HG03039 (cell line): ENCODE measurements at regions not wholly inside any gene's neighbourhood (a gene's known extent, or its start where the extent isn't known, plus 50 kb on each side); places are given as distances from the start of the nearest gene placed in this dataset.
"Not testable (repeated sequence)": the region's sequence is repeated elsewhere in the genome, so short reads cannot be mapped to it uniquely, and the experiment has no call there.

Experiments
- ATAC-seq: cut with Tn5 transposase; IDR thresholded peaks from one replicate; pipeline ENCODE4 v1.9.1; 2021; ENCODE audit warnings: mild to moderate bottlenecking, moderate library complexity; ENCODE audit not compliant: unreplicated experiment

- no peak for ATAC-seq
Measured at GRCh38 chr7:52184006-52184703, 851.3 kb upstream of the POM121L12 start.

- no peak for ATAC-seq
Measured at GRCh38 chr7:52179934-52180333, 855.5 kb upstream of the POM121L12 start.

DNA sequence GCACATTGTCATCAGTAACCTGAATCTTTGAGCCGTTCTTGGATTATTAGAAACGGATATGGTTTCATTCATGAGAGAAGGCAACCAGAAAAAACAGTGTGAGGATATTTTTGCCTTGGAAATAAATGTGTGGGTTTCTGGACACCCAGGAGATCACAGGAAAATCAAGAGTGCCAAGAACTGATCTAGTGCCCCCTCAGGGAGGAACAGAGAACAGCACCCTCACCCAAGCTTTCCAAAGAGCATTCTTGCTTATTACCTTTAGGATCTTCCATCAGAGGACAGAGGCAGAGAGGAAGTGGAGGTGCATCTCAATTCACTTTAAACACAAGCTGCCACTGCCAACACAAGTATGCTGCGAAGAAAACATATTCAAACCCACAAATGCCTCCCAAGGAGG is 851.5 kb upstream of the COBL start:
- no peak for ATAC-seq

DNA sequence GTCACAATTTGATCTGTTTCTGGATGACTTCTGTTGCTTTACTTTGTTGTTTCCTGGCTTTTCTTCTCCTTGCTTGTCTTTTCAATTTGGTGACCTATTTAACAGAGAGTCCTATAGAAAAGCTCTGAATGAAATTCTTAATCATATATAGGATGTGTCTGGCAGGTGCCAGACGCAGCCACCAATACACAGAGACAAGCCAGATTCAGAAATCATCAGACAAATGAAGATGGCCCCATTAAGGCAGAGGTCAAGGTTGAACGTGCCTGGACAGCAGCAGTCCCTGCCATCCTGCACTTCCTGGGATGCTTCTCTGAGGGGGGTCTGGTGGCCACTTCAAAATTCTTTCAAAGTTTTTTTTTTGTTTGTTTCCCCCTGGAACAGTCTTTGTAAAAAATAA is 846.7 kb upstream of the COBL start:
- no peak for ATAC-seq

DNA sequence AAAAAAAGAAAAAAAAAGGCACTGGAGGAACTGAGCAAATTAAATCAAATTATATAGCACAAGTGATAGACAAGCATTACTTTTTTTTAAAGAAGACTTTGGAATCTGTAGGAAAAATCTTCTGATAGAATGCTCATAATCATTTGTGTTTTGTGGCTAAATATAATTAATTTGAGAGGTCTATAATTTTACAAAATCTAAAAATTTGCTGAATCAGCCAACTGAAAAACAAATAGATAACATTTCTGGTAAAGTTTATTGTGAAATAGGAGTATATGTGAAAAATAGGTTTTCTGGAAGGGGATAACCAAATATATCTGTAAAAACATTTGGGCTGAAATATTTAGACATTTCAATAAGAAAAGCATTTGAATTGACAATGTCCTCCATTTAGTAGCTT is 844.9 kb upstream of the COBL start:
- no peak for ATAC-seq

DNA sequence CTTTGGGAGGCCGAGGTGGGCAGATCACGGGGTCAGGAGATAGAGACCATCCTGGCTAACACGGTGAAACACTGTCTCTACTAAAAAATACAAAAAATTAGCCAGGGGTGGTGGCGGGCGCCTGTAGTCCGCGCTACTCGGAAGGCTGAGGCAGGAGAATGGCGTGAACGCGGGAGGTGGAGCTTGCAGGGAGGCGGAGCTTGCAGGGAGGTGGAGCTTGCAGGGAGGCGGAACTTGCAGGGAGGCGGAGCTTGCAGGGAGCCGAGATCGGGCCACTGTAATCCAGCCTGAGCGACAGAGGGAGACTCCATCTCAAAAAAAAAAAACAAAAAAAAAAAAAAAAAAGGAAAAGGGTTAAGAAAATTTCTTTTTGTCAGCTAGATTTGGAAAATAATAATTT is 842.8 kb upstream of the COBL start:
- ATAC-seq = not testable (repeated sequence)

GRCh38 chr7:52154382-52154781 is 837.8 kb upstream of the COBL start:
- ATAC-seq = no peak

DNA sequence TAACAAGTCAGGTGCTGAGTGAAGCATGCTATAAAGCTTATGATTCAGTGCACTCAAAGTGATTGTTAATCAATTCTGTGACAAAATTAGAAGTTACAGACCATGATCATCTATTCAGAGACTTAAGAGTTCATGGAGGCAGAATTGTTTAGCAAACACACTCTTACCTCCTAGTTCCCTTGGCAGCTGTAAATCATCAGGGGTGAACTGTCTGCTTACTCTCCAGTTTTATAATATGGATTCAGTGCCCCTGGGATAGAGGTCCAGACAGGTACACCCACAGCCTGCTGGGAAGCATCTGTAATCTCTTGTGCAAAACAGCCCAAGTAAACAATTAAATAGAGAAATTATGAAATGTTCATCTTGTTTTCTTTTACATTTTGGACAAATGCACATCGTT is 835.0 kb upstream of the COBL start:
- no peak for ATAC-seq

GRCh38 chr7:52150952-52151351 is 834.3 kb upstream of the COBL start:
- no peak for ATAC-seq

GRCh38 chr7:52146871-52147634 is 830.4 kb upstream of the COBL start:
- no peak for ATAC-seq

DNA sequence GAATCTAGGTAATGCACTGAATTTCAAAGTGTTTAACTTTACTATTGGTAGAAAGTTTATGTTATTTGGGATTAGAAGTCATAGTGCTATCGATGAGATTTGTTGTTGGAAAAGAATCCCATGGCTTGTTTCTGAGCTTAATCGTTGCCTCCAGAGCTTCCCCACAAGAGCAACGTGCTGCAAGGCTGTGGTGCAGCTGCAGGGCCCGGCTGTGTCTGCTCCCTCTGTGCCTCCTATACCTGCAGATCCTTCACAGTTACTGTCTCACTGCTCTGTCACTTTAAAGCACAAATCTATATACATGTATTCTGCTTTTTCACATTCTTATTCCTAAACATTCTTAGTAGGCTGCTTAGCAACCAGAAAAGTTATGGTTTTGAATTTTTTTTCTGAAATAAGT is 826.6 kb upstream of the COBL start:
- no peak for ATAC-seq

GRCh38 chr7:52140851-52141250 is 824.2 kb upstream of the COBL start:
- ATAC-seq = no peak

DNA sequence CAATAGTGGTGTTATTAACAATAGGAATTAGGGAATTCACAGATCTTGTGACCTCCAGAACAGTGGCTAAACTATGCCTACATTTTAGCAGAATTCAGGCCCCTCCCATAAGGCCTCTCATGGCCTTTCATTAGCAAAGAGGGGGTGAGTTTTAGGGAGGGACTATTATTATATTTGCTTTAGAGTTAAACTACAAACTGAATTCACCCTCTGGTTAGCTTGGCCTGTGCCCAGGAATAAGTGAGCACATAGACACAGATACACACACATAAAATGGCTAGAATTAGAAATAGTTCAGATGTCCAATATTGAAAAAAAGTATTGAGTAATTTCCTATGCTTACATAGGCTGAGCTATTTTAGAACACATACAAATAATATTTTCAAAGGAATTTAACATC is 818.8 kb upstream of the COBL start:
- ATAC-seq = no peak

DNA sequence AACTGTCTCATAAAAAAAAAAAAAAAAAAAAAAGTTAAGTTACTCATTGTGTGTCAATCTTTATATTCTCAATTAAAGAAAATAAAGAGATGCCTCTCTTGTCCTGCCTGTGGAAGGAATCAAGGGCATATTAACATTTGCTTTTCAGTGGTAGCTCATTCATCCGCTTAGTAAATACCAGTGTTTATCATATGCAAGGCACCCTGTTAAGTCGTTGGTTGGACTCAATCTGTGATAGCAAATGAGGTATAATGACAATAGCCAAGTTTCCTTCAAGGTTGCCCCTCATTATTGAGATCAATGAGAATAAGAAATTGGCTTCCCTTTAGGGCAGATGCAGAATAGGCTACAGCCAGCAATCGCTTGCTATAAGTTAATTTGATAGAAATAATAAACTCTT is 812.7 kb upstream of the COBL start:
- no peak for ATAC-seq

- no peak for ATAC-seq
Measured at GRCh38 chr7:52120912-52121311, 804.3 kb upstream of the COBL start.

DNA sequence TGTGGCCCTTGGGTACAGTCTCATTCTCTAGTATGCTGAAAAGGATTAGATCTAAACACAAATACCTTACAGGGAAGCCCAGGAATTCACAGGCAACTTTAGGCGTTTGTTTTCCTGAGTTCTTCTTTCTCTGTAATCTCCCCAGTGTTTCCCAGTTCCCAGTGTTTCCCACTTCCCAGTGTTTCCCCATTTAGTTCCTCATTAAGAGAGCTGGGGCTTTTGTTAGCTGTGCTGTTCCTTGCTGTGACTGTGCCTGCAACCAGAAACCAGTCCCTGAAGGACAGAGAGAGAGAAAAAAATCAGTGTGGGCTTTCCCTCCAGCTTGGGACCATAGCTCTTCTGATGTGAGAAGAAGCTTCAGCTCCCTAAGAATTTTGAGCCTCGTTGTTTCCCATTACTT is 802.9 kb upstream of the COBL start:
- ATAC-seq = no peak

GRCh38 chr7:52114509-52114908 is 797.9 kb upstream of the COBL start:
- ATAC-seq = no peak

DNA sequence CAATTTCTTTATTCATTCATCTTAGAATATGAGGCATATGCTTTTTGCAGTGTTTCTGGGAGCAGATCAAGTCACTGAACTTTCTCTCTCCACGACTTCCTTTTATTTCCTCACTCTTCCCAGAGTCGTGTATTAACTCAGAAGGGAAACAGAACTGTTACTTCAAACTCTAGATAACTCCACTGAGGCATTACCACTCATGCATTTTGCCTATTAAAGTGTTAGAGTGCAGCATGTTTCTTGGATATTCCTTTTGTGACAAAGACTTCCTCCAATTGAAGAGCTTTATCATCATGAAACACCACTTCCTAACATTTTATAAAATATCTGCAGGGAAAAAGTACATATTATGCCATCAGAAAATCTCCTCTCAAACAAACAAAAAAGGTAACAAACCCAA is 797.4 kb upstream of the COBL start:
- ATAC-seq = no peak

DNA sequence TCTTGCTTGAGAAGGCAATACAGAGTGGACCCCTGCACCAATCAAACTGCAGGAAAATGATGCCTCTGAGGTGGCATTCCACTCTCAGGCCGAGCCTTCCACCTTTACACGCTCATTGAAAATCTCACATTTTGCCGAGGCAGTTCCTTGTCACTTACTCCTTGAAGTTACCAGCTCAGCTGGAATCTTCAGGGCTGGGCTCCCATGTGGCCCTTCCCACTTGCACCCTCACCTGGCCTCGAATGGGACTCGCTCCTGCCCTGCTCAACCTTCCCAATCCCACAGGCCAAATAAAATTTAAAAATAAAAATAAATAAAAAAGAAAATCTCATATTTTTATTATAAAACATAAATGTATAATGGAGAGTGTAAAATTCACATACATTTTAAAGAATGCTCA is 790.7 kb upstream of the COBL start:
- no peak for ATAC-seq

DNA sequence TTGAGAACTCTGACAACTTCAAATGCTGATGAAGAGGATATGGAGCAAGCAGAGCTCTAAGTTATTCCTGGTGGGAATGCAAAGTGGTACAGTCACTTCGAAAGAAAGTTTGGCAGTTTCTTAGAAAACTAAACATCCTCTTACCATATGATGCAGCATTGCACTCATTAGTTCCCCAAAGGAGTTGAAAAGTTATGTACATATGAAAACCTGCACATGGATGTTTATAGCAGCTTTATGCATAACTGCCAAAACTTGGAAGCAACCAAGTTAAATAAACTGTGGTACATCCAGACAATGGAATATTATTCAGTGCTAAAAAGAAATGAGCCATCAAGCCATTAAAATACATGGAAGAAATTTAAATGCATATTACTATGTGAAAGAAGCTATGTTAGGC is 779.3 kb upstream of the COBL start:
- ATAC-seq = no peak

DNA sequence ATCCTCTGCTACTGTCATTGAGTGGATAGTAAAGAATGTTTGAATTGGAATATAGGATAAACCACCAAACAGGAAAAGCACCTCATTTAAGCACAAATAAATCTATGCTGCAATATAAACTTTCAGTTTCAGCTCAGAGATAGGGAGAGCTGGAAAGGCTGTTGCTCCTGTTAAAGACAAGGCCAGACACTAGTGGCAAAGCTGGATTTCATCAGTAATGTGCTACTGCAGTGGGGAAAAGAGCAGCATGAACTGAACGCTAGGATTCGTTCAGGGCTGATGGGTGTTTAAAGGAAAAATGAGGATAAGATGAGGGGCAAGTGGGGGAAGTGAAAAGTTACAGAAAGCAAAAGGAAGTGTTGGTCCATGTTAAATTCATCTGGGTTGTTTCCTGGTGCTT is 775.4 kb upstream of the COBL start:
- ATAC-seq = no peak

- no peak for ATAC-seq
Measured at GRCh38 chr7:52091101-52091500, 774.5 kb upstream of the COBL start.
